PC-9 (cell line): ENCODE measurements at regions not wholly inside any gene's neighbourhood (a gene's known extent, or its start where the extent isn't known, plus 50 kb on each side); places are given as distances from the start of the nearest gene placed in this dataset.

Experiments
- CTCF ChIP-seq: fragments of 200-600 bp; sonication (generic); conservative IDR thresholded peaks from 2 replicates; pipeline ENCODE4 v1.6.1; 2017; ENCODE audit warnings: mixed run types, antibody characterized with exemption, mild to moderate bottlenecking, moderate library complexity
- EZH2 ChIP-seq: fragments of 200-600 bp; sonication (generic); IDR thresholded peaks from 2 replicates; pipeline ENCODE4 v1.8.0; 2017; ENCODE audit warnings: antibody characterized with exemption, low read depth

- TF ChIP-seq CTCF (no peak), EZH2 (no peak)
Measured at GRCh38 chr20:4600308-4601014, 85.8 kb upstream of the PRNP start.
